ENCODE measurements at regions not wholly inside any gene's neighbourhood (a gene's known extent, or its start where the extent isn't known, plus 50 kb on each side); places are given as distances from the start of the nearest gene placed in this dataset.
"Not testable (repeated sequence)": the region's sequence is repeated elsewhere in the genome, so short reads cannot be mapped to it uniquely, and the experiment has no call there.

- not testable (repeated sequence) for TF ChIP-seq CTCF, POLR2A (IDR thresholded peaks at IDR 0.05)
These were observed 821.7 kb downstream of the MAT2B start for GRCh38 chr5:164327166-164327565.
